CD4-positive, alpha-beta T cell treated with Interleukin-2 at 100 ng/mL for 4 hours (primary cell): ENCODE measurements at regions not wholly inside any gene's neighbourhood (a gene's known extent, or its start where the extent isn't known, plus 50 kb on each side); places are given as distances from the start of the nearest gene placed in this dataset.

ENCODE experiments used
- DNase-seq: peaks from one replicate; pipeline ENCODE4 v3.0.0-alpha.2; 2020; ENCODE audit warnings: low spot score

GRCh38 chr14:73800970-73801515 is 50.6 kb upstream of the PTGR2 start:
- no peak for DNase-seq

DNA sequence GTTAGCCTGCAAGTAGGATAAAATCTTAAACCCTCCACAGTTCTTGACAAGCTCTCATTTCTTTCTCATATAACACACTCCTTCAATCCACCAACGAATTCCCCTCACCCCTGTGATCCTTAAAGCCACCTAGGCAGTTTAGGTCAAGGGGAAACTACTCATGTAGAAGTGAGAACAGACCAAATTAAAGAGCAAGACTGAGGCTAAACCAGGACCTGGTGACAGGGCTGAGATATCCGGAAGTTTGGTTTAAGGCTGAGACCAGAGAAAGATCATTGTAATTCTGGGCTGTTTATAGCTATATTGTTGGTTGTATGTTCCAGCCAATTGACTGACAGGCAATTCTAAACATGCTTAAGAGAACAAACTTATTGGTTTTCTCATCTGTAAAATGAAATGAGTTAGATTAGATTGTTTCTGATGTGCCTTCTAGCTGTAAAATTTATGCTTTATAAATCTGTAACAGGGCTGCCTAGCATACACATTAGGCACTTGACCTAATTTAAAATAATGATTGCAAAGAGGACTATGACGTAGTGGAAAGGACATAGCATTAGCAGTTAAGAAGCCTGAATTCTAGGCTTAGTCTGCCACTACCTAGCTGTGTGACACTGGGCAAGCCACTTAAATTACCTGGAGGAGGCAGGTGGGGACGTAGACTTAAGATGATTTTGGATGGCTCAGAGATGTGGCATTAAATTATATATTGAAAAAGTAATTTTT is 53.9 kb upstream of the PTGR2 start:
- DNase-seq: no peak

DNA sequence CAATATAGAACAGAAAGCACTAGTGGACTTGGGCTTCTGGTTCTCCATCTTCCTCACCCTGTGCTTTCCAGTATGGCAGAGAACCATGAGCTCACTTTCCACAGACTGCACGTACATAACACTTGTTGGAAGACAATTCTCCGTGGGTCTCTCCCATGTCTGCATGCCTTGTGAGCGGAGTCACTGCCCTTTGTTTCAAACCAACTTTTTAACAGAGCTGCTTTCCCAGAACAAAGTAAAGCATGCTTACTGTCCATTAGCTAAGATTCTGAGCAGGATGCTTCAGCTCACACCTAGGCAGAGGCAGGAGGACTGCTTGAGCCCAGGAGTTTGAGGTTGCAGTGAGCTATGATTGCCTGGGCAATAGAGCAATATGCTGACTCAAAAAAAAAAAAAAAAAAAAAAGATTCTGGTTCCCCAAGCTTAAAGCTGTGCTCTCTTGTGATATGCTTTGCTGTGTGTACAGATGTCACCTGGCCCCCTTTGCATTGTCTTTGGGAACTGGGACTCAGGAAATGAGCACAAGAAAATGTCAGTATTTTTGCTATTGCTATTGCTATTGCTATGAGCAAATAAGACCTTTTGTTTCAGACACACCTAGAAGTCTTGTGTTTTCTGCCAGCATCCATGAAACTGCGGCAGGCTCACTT is 54.6 kb upstream of the PTGR2 start:
- DNase-seq: no peak

DNA sequence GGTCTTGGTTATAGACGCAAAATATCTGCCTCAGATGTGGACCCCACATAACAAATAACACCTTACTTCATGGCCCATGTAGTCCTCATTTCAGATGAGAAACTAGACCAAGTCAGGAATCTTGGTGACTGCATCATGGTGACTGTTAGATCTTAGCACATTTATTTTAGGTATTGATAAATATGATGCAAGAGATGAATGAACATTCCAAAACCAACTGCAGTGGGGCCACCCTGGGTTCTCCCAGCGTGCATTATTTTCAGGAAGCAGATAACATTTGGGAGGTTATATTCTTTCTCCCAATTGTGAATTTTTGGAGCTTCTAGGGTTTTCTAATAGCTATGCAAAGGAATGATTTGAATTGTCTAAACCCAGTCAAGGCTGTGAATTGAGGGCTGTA is 55.2 kb upstream of the PTGR2 start:
- DNase-seq: no peak

- no peak for DNase-seq
These were observed 55.7 kb upstream of the PTGR2 start for GRCh38 chr14:73795974-73796373.

DNA sequence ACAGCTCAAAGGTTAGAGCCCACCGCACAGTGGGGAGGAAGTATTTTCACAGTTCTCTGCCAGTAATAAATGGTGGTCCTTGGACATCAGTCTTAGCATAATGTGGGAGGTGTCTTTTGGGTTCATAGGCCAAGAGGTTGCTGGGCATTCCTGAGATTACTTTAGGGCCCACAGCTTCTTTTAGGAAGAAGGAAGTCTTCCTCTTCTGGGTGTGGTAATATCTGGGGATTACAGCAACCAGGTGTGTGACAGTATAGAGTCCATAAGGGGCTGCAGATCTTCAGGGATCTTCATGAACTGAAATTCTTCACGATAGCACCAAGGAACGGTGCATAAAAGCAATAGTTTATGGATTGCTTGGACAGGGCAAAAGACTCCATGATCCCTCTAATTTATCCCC is 56.2 kb upstream of the PTGR2 start:
- no peak for DNase-seq

DNA sequence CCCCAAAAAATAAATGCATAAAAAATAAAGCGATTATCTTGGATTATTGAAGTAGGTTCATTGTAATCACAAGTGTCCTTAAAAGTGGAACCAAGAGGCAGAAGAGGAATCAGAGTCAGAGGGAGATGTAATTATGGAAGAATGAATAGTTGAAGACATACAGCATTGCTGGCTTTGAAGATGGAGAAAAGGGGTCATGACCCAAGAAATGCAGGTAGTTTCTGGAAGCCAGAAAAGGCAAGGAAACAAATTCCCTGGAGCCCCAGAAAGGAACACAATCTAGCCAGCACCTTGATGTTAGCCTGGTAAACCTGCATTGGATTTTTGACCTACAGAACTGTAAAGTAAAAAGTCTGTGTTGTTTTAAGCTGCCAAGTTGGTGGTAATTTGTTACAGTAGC is 57.5 kb upstream of the PTGR2 start:
- no peak for DNase-seq

DNA sequence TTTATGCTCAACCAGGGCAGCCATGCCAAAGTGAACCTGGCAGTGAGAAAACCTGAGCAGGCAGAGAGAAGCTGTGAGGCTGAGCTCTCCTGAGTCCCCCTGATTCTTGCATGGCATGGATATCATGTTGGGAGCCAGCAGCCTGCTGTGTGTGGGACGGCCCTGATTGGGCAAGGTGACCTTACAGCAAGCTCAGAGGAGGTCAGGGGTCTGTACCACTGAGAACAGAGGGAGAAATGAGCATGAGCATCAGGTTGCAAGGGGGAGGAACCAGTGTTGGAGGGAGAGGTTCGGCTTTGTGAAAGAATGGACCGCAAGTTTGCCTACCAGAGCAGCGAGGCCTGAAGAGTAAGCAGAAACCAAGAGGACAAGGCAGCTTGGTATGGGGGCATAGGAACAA is 59.1 kb upstream of the PTGR2 start:
- no peak for DNase-seq

- DNase-seq: no peak
These were observed 61.5 kb upstream of the PTGR2 start for GRCh38 chr14:73789989-73790581.

- DNase-seq: peak; percentile 12
These were observed 62.7 kb upstream of the PTGR2 start for GRCh38 chr14:73788701-73789551.

- DNase-seq: no peak
These were observed 63.4 kb upstream of the PTGR2 start for GRCh38 chr14:73788317-73788598.

GRCh38 chr14:73787486-73788316 is 63.9 kb upstream of the PTGR2 start:
- DNase-seq: peak; percentile 20

GRCh38 chr14:73786636-73787485 is 64.8 kb upstream of the PTGR2 start:
- peak; percentile 50 for DNase-seq

DNA sequence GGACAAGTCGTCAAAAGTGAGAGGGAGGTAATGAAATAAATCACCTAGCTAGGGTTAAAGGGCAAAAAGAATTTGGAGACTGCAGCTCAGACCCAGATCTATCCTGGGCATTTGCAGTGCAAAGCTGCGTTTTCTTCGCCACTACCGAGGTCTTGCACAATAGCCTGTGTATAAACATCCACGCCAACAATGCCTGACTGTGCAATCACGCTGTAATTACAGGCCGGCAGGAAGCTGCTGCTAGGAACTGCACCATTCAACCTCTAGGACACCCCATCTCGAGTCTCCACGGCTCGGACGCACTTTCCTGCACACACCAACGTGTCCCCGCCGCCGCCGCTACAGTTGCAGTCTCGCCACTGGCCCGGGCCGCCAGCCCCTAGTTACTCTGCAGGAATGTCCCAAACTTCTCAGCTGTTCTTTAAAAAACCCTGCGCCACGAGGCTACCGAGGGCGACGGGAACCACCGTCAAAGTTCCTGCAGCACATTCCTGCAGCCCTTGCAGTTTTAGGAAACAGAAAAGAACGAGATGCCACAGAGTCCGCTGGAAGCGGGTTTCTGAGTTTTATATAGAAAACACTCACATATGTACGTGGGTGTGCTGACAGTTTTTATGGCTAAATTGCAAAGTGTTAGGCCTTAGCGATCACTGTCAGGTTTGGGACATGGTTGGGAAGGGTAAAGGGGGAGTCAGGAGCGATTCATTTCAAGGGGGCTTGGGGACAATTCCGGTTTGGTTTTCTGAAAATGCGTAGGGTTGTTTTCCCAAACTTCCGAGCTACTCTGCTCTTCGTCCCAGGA is 65.6 kb upstream of the PTGR2 start:
- DNase-seq: peak; percentile 62

DNA sequence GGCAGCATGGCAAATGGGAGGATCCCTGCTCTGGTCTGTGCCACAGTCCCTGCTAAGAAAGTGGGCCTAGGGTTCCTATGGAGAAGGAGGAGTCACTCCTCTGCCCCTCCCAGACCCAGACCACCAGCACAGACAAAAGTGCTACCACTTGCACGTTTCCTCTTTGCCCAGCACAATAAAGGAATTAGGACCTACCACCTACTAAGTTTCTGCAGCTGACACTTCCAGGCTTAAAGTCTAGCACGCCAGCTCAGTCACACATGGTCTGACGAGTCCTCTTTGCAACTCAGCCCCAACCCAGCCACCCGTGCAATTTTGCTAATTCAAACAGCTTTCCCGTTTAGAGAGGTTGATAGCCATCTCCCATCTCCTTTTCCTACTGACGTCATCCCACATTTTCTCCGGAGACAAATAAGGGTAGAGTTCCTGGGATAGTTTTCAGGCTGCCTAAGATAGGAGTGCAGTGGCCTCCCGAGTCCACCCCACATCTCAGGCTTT is 66.2 kb upstream of the PTGR2 start:
- DNase-seq: peak; percentile 31

DNA sequence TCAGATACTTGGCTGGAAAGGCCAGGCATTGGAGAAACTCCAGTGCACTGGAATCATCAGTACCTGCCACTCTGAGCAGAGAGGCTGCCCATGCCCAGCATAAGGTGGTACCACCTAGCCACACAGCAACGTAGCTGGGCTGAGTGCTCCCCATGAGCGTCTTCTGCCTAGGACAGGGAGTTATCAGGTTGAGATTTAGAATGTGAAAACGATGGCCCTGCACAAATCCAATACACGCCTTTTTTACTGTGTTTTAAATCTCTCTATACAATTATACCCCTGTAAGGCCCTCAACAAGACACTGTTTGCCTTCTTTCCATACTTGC is 66.7 kb upstream of the PTGR2 start:
- DNase-seq: no peak

- DNase-seq: peak; percentile 22
These were observed 67.2 kb upstream of the PTGR2 start for GRCh38 chr14:73784181-73784987.

- DNase-seq: no peak
These were observed 68.4 kb upstream of the PTGR2 start for GRCh38 chr14:73783107-73783727.
